GM23338 (cell line): ENCODE measurements at regions not wholly inside any gene's neighbourhood (a gene's known extent, or its start where the extent isn't known, plus 50 kb on each side); places are given as distances from the start of the nearest gene placed in this dataset.

Source experiments
- ATAC-seq: fragments of 200-7000 bp; cut with Tn5 transposase; 3 replicates; pipeline ENCODE4 v1.9.1; 2020
- DNase-seq: peaks from one replicate; pipeline ENCODE4 v3.0.0-alpha.2; 2015; ENCODE audit warnings: low spot score
- H2AFZ ChIP-seq: fragments of 200-600 bp; sonication (generic); 2 replicates; pipeline ENCODE4 v1.8.0; 2016; ENCODE audit warnings: antibody characterized with exemption, mild to moderate bottlenecking, moderate library complexity
- H3F3A ChIP-seq: fragments of 200-600 bp; sonication (generic); replicated peaks from 2 replicates; pipeline ENCODE4 v1.8.0; 2017; ENCODE audit warnings: antibody characterized with exemption, mixed run types, low read depth
- H3K27ac ChIP-seq: fragments of 200-600 bp; sonication (generic); 2 replicates; pipeline ENCODE4 v1.6.1; 2016; ENCODE audit warnings: low read depth
- H3K27me3 ChIP-seq: fragments of 200-600 bp; sonication (generic); 2 replicates; pipeline ENCODE4 v1.8.0; 2016; ENCODE audit warnings: mild to moderate bottlenecking, mixed run types, moderate library complexity; ENCODE audit not compliant: insufficient read depth
- H3K36me3 ChIP-seq: fragments of 200-600 bp; sonication (generic); 2 replicates; pipeline ENCODE4 v1.8.0; 2016; ENCODE audit warnings: mild to moderate bottlenecking; ENCODE audit not compliant: insufficient read depth
- H3K4me1 ChIP-seq: fragments of 200-600 bp; sonication (generic); 2 replicates; pipeline ENCODE4 v1.8.0; 2016; ENCODE audit warnings: mild to moderate bottlenecking, moderate library complexity; ENCODE audit not compliant: insufficient read depth
- H3K4me2 ChIP-seq: fragments of 200-600 bp; sonication (generic); 2 replicates; pipeline ENCODE4 v1.7.1; 2017; ENCODE audit warnings: mixed run types
- H3K4me3 ChIP-seq: fragments of 200-600 bp; sonication (generic); 2 replicates; pipeline ENCODE4 v1.6.1; 2016; ENCODE audit warnings: mixed run types
- H3K79me2 ChIP-seq: fragments of 200-600 bp; sonication (generic); replicated peaks from 2 replicates; pipeline ENCODE4 v1.8.0; 2017; ENCODE audit warnings: mild to moderate bottlenecking; ENCODE audit not compliant: insufficient read depth
- H3K9me2 ChIP-seq: fragments of 200-600 bp; sonication (generic); 2 replicates; pipeline ENCODE4 v1.8.0; 2017; ENCODE audit not compliant: insufficient read depth
- H4K20me1 ChIP-seq: fragments of 200-600 bp; sonication (generic); replicated peaks from 2 replicates; pipeline ENCODE4 v1.8.0; 2017; ENCODE audit warnings: mild to moderate bottlenecking; ENCODE audit not compliant: insufficient read depth
- H3K27ac Mint-ChIP-seq: 2 replicates; pipeline ENCODE4 v1.8.0; 2020; ENCODE audit warnings: inconsistent platforms, mild to moderate bottlenecking, moderate library complexity, mixed read lengths
- H3K27me3 Mint-ChIP-seq: 3 replicates; pipeline ENCODE4 v1.8.0; 2022; ENCODE audit warnings: low read depth, mild to moderate bottlenecking, moderate library complexity, mixed read lengths, inconsistent platforms; ENCODE audit not compliant: insufficient read depth, poor library complexity
- H3K36me3 Mint-ChIP-seq: 3 replicates; pipeline ENCODE4 v1.8.0; 2021; ENCODE audit warnings: low read depth, mild to moderate bottlenecking, inconsistent platforms, moderate library complexity, mixed read lengths
- H3K4me1 Mint-ChIP-seq: 3 replicates; pipeline ENCODE4 v1.8.0; 2020; ENCODE audit warnings: mild to moderate bottlenecking, inconsistent platforms, mixed read lengths
- H3K4me3 Mint-ChIP-seq: 3 replicates; pipeline ENCODE4 v1.8.0; 2021; ENCODE audit warnings: moderate library complexity, mild to moderate bottlenecking, inconsistent platforms, mixed read lengths
- H3K9me3 Mint-ChIP-seq: 3 replicates; pipeline ENCODE4 v1.8.0; 2020; ENCODE audit warnings: moderate library complexity, mild to moderate bottlenecking, inconsistent platforms, mixed read lengths
- CREB1 ChIP-seq: fragments of 250-450 bp; sonication (Bioruptor Pico); IDR thresholded peaks from 2 replicates; pipeline ENCODE4 v1.5.0; 2020; ENCODE audit warnings: low read depth, mild to moderate bottlenecking, moderate library complexity
- EZH2 ChIP-seq: fragments of 200-600 bp; sonication (generic); IDR thresholded peaks from one replicate; pipeline ENCODE4 v1.8.0; 2017; ENCODE audit warnings: antibody characterized with exemption, mild to moderate bottlenecking, low read depth; ENCODE audit not compliant: unreplicated experiment
- EZH2phosphoT487 ChIP-seq: fragments of 200-600 bp; sonication (generic); IDR thresholded peaks from one replicate; pipeline ENCODE4 v1.8.1; 2018; ENCODE audit warnings: antibody characterized with exemption; ENCODE audit not compliant: unreplicated experiment
- JUNB ChIP-seq: IDR thresholded peaks from one replicate; pipeline ENCODE4 v1.6.1; 2016; ENCODE audit warnings: antibody characterized with exemption; ENCODE audit not compliant: unreplicated experiment
- NANOG ChIP-seq: IDR thresholded peaks from 2 replicates; pipeline ENCODE4 v1.6.1; 2016; ENCODE audit warnings: antibody characterized with exemption, borderline replicate concordance
- POLR2AphosphoS5 ChIP-seq: IDR thresholded peaks from 2 replicates; pipeline ENCODE4 v1.6.1; 2016; ENCODE audit warnings: antibody characterized with exemption, low read depth
- STAT1 ChIP-seq: IDR thresholded peaks from one replicate; pipeline ENCODE4 v1.6.1; 2016; ENCODE audit warnings: antibody characterized with exemption; ENCODE audit not compliant: unreplicated experiment
- ZNF114 ChIP-seq: fragments of 250-450 bp; sonication (Bioruptor Pico); IDR thresholded peaks from 2 replicates; pipeline ENCODE4 v1.5.0; 2020; ENCODE audit warnings: mild to moderate bottlenecking, moderate library complexity
- ZNF331 ChIP-seq: fragments of 250-450 bp; sonication (Bioruptor Pico); IDR thresholded peaks from 2 replicates; pipeline ENCODE4 v1.5.0; 2020; ENCODE audit warnings: low read depth, mild to moderate bottlenecking, moderate library complexity
- TF ChIP-seq, protein P1 (sequence below), 2 experiments: fragments of 200-600 bp in 1 of 2; sonication (generic) in 1 of 2; conservative IDR thresholded peaks; 2 replicates each; pipeline versions ENCODE4 v1.5.1 to v1.6.1; 2016 to 2017; ENCODE audit warnings: antibody characterized with exemption in 2 of 2, low read depth in 2 of 2, mild to moderate bottlenecking in 2 of 2, moderate library complexity in 1 of 2
- TF ChIP-seq, protein P2 (sequence below): fragments of 250-450 bp; sonication (Bioruptor Pico); IDR thresholded peaks from 2 replicates; pipeline ENCODE4 v1.5.0; 2020; ENCODE audit warnings: mild to moderate bottlenecking, moderate library complexity
- TF ChIP-seq, protein P3 (sequence below): IDR thresholded peaks from 2 replicates; pipeline ENCODE4 v1.6.1; 2016; ENCODE audit warnings: antibody characterized with exemption
- TF ChIP-seq, protein P4 (sequence below): IDR thresholded peaks from one replicate; pipeline ENCODE4 v1.6.1; 2018; ENCODE audit warnings: antibody characterized with exemption; ENCODE audit not compliant: unreplicated experiment

DNA sequence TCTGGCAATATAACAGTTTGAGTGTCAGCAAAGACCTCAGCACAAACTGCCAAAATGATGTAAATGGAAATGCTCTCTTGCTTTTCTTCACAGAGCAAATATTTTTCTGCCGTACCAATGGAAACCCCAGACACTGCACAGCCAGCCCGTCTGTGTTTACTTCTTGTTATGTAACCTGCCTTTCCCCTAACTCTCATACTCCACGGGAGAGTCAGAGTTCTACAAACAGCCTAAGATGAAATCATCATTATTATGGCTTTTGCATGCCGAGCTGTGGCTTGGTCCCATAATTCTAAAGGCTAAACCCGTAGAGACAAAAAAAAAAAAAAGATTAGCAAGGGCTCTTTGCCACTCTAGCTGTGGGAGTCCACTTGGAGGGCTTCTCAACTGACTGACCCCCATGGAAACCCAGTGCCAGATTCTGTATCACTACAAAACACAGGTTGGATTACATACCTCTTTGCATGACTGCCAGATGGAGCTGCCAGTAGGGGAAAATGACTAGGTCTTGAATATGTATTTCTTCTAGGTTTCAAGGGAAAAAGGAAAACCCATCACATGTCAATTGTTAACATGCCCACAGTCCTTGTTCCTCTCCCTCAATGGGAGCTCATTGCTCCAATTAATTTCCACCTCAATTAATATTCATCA lies 197.2 kb upstream of the CNKSR2 start:
- H3K79me2 ChIP-seq: no peaks in the 10 kb centered on the region
- Mint-ChIP-seq H3K27ac (no peak overlapping the region), H3K4me3 (no peak overlapping the region), H3K36me3 (no peaks in the 10 kb centered on the region), H3K9me3 (no peaks in the 10 kb centered on the region), H3K4me1 (peaks cover 9% of the 10 kb centered on the region), H3K27me3 (no peaks in the 10 kb centered on the region)
- no peak overlapping the region for H3K4me2 ChIP-seq
- H3K27ac ChIP-seq: no peak overlapping the region
- H3F3A ChIP-seq: no peaks in the 10 kb centered on the region
- no peak for TF ChIP-seq ZNF331
- TF ChIP-seq, protein P1, sequence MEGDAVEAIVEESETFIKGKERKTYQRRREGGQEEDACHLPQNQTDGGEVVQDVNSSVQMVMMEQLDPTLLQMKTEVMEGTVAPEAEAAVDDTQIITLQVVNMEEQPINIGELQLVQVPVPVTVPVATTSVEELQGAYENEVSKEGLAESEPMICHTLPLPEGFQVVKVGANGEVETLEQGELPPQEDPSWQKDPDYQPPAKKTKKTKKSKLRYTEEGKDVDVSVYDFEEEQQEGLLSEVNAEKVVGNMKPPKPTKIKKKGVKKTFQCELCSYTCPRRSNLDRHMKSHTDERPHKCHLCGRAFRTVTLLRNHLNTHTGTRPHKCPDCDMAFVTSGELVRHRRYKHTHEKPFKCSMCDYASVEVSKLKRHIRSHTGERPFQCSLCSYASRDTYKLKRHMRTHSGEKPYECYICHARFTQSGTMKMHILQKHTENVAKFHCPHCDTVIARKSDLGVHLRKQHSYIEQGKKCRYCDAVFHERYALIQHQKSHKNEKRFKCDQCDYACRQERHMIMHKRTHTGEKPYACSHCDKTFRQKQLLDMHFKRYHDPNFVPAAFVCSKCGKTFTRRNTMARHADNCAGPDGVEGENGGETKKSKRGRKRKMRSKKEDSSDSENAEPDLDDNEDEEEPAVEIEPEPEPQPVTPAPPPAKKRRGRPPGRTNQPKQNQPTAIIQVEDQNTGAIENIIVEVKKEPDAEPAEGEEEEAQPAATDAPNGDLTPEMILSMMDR (conservative IDR thresholded peaks at IDR 0.05; ENCODE audit: low read depth in 2 of 2): no peak
- TF ChIP-seq STAT1: no peak
- no peak for TF ChIP-seq EZH2phosphoT487
- no peak for TF ChIP-seq EZH2
- TF ChIP-seq CREB1 (CRISPR knock-in tag): no peak
- no peak for TF ChIP-seq JUNB
- TF ChIP-seq NANOG: no peak
- TF ChIP-seq, protein P2, sequence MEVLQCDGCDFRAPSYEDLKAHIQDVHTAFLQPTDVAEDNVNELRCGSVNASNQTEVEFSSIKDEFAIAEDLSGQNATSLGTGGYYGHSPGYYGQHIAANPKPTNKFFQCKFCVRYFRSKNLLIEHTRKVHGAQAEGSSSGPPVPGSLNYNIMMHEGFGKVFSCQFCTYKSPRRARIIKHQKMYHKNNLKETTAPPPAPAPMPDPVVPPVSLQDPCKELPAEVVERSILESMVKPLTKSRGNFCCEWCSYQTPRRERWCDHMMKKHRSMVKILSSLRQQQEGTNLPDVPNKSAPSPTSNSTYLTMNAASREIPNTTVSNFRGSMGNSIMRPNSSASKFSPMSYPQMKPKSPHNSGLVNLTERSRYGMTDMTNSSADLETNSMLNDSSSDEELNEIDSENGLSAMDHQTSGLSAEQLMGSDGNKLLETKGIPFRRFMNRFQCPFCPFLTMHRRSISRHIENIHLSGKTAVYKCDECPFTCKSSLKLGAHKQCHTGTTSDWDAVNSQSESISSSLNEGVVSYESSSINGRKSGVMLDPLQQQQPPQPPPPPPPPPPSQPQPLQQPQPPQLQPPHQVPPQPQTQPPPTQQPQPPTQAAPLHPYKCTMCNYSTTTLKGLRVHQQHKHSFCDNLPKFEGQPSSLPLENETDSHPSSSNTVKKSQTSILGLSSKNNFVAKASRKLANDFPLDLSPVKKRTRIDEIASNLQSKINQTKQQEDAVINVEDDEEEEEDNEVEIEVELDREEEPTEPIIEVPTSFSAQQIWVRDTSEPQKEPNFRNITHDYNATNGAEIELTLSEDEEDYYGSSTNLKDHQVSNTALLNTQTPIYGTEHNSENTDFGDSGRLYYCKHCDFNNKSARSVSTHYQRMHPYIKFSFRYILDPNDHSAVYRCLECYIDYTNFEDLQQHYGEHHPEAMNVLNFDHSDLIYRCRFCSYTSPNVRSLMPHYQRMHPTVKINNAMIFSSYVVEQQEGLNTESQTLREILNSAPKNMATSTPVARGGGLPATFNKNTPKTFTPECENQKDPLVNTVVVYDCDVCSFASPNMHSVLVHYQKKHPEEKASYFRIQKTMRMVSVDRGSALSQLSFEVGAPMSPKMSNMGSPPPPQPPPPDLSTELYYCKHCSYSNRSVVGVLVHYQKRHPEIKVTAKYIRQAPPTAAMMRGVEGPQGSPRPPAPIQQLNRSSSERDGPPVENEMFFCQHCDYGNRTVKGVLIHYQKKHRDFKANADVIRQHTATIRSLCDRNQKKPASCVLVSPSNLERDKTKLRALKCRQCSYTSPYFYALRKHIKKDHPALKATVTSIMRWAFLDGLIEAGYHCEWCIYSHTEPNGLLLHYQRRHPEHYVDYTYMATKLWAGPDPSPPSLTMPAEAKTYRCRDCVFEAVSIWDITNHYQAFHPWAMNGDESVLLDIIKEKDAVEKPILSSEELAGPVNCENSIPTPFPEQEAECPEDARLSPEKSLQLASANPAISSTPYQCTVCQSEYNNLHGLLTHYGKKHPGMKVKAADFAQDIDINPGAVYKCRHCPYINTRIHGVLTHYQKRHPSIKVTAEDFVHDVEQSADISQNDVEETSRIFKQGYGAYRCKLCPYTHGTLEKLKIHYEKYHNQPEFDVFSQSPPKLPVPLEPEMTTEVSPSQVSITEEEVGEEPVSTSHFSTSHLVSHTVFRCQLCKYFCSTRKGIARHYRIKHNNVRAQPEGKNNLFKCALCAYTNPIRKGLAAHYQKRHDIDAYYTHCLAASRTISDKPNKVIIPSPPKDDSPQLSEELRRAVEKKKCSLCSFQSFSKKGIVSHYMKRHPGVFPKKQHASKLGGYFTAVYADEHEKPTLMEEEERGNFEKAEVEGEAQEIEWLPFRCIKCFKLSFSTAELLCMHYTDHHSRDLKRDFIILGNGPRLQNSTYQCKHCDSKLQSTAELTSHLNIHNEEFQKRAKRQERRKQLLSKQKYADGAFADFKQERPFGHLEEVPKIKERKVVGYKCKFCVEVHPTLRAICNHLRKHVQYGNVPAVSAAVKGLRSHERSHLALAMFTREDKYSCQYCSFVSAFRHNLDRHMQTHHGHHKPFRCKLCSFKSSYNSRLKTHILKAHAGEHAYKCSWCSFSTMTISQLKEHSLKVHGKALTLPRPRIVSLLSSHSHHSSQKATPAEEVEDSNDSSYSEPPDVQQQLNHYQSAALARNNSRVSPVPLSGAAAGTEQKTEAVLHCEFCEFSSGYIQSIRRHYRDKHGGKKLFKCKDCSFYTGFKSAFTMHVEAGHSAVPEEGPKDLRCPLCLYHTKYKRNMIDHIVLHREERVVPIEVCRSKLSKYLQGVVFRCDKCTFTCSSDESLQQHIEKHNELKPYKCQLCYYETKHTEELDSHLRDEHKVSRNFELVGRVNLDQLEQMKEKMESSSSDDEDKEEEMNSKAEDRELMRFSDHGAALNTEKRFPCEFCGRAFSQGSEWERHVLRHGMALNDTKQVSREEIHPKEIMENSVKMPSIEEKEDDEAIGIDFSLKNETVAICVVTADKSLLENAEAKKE (CRISPR knock-in tag): no peak
- TF ChIP-seq POLR2AphosphoS5: no peak
- TF ChIP-seq, protein P3, sequence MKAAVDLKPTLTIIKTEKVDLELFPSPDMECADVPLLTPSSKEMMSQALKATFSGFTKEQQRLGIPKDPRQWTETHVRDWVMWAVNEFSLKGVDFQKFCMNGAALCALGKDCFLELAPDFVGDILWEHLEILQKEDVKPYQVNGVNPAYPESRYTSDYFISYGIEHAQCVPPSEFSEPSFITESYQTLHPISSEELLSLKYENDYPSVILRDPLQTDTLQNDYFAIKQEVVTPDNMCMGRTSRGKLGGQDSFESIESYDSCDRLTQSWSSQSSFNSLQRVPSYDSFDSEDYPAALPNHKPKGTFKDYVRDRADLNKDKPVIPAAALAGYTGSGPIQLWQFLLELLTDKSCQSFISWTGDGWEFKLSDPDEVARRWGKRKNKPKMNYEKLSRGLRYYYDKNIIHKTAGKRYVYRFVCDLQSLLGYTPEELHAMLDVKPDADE: no peak
- no peak for TF ChIP-seq ZNF114
- TF ChIP-seq, protein P4, sequence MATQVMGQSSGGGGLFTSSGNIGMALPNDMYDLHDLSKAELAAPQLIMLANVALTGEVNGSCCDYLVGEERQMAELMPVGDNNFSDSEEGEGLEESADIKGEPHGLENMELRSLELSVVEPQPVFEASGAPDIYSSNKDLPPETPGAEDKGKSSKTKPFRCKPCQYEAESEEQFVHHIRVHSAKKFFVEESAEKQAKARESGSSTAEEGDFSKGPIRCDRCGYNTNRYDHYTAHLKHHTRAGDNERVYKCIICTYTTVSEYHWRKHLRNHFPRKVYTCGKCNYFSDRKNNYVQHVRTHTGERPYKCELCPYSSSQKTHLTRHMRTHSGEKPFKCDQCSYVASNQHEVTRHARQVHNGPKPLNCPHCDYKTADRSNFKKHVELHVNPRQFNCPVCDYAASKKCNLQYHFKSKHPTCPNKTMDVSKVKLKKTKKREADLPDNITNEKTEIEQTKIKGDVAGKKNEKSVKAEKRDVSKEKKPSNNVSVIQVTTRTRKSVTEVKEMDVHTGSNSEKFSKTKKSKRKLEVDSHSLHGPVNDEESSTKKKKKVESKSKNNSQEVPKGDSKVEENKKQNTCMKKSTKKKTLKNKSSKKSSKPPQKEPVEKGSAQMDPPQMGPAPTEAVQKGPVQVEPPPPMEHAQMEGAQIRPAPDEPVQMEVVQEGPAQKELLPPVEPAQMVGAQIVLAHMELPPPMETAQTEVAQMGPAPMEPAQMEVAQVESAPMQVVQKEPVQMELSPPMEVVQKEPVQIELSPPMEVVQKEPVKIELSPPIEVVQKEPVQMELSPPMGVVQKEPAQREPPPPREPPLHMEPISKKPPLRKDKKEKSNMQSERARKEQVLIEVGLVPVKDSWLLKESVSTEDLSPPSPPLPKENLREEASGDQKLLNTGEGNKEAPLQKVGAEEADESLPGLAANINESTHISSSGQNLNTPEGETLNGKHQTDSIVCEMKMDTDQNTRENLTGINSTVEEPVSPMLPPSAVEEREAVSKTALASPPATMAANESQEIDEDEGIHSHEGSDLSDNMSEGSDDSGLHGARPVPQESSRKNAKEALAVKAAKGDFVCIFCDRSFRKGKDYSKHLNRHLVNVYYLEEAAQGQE: no peak
- no peaks in the 10 kb centered on the region for H3K9me2 ChIP-seq
- H3K4me3 ChIP-seq: no peak overlapping the region
- ATAC-seq: no peak
- H3K27me3 ChIP-seq: no peaks in the 10 kb centered on the region
- H4K20me1 ChIP-seq: no peaks in the 10 kb centered on the region
- peaks cover 4% of the 10 kb centered on the region; the same call in 1 of the 2 replicates for H3K4me1 ChIP-seq
- H2AFZ ChIP-seq: no peak overlapping the region
- H3K36me3 ChIP-seq: no peaks in the 10 kb centered on the region
- DNase-seq: no peak
